NCI-H2029 (cell line): ENCODE measurements at regions not wholly inside any gene's neighbourhood (a gene's known extent, or its start where the extent isn't known, plus 50 kb on each side); places are given as distances from the start of the nearest gene placed in this dataset.

Experiments used
- DNase-seq: peaks from one replicate; lab custom pipeline; 2025; lab: John Stamatoyannopoulos, UW

DNA sequence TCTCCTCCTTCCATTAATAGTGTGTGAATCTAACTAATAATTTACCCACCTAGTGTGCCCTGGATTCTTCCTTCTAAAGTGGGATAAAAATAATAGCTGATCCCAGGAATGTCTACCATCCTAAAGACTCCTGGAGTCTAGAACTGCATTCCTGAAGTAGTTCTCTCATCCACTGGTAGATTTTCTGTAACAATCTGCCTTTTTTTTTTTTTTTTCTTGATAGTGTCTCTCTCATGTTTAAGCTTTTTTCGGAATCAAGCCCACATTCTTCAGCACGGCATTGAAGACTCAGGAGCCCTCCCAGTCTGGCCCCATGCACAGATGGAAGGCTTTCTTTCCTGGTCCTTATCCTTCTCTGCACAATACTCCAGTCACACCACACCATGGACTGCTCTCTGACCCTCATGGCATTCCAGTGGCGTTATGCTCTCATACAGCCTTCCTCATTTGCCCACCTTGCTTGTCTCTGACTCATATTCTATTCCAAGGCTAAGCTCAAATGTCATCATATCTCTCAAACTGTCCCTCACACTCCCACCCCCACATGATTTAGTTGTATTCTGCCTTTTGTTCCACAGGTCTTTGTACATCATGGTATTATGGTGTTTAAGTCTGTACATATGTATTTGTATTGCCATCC, 68.7 kb upstream of the FRY start:
- no peak for DNase-seq

DNA sequence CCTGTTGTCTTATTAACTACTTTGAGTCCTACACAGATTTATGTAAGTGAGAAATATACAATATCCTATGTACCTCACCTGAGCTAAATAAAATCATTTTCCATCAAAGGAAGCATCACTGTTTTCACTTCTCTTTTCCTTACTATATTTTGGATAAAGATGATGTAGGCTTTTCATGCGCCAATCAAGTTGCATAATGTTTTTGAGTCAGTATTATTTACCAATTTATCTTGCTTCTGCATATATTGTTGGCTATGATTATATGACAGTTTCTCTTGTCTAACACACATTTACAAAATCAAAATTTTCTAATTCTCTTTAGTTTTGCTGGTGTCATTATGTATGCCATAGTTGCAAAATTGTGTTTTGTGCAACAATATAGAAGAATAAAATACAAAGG, 67.9 kb upstream of the FRY start:
- DNase-seq, result no peak

DNA sequence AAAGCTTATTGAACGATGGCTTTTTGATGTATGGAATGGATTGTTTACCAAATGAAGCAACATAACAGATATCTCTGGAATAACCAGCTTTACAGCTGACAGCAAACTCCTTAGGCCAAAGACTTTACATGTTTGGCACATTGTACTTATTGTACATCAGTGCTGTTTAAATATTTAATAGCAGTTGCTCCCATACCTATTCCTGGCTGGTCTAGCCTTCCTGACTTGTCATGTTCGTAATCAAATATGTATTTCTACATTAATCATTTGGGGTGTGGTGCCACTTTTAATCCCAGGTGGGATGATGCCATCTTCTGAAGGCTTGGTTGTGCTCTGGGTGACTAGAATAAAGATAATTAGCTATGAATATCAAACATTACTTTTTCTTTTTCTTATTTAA, 67.4 kb upstream of the FRY start:
- no peak for DNase-seq

DNA sequence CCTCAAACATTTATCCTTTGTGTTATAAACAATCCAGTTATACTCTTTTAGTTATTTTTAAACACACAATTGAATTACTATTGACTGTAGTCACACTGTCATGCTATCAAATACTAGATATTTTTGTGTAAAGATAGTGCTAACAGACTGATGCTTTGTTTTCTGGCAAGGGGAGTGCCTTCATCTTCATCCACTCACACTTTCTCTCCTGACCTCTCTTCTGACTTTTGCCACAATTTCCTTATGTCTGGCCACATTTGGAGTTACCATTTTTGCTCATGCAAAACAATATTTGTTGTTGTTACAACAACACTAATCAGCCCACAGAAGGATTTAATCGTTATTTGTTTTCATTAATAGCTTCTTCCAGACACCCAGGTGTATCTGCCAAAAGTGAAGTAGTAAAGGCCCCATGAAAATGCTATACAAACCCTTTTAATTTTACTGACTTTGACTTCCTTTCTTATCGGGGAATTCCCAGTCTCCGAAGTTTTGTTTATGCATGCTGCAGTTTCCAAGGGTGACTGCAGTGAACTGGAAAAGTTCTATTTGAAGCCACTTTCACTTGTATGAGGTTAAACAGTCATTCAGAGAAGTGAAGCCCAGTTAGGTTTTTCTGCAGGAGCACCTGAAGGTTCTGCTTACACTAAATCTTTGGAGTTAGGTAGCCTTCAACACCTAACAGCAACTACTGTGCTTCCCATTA, 66.1 kb upstream of the FRY start:
- no peak for DNase-seq

DNA sequence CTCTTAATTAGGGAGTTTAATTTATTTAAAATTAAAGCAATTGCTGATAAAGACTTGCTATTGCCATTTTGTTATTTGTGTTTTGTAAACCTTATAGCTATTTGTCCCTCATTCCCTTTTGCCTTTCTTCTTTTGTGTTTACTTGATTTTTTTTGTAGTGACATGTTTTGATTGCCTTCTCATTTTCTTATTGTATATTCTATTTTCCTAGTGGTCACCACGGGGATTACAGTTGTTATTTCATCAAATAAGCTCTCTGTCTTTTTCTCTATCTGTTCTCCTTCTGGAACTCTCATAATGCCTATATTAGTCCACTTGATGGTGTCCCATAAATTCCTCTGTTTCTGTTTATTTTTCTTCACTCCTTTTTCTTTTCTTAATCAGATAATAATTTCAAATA, 64.4 kb upstream of the FRY start:
- DNase-seq, result no peak

DNA sequence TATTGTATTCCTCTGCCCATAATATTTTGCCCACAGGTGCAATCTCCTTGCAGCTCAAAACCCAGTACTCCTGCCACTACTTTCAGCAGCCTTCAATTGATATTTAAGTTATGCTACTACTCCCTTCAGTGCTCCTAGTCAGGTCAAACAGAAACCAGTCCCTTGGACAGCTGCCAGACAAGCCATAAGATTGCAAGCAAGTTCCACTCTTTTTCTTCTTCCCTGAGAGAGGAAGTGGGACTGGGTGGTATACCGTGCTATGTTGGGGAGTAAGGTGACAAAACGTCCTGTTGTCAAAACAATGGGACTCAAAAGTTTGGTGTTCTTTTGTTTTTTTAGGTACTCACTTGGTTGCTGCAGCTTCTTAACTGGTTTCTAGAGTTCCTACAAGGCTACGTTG, 63.1 kb upstream of the FRY start:
- DNase-seq, result no peak

DNA sequence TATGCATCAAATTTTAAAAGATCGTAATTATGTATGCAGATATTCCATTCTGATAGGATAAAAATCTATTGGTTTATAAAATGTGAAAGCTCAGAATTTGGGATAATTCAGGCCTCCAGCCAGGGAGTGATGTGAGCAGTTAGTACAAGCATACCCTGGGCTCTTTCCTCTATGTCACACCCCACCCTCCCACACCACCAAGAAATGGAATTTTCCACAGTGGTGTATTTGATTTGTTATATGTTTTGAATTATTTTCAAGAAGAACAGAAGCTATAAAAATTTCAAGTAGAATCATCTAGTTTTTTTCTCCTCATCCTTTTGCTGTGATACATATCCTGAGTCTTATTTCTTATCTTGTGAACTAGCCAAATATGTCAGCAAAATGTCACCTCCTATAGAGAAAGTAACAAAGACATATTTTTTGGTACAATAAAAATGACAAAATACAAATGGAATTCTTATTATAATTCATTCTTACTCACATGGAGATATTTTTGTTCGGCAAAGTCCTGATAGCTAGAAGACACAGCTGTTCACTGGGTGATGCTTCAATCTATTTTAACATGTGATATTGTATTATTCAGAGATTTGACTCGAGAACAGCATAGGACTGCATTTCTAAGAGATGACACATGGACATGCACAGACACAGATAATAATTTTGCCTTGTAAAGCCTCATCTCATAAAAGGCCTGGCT, 61.2 kb upstream of the FRY start:
- DNase-seq, result no peak

DNA sequence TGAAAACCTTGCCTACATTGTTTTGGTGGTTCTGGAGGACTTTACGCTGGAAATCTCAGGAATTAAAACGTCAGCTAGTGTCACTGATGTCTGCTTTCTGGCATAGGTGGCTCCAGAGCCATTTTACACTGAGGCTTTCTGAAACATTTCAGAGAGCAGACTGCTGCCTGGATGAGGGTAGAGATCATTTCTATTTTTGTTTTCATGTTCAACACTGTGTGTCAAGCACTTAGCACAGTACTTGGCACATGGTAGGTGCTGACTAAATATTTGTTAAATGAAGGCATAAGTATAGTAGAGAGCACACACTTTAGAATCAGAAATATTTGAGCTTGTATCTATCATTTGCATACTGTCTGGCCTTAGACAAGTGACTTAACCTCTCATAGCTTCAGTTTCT, 59.1 kb upstream of the FRY start:
- peak; percentile 11 for DNase-seq

DNA sequence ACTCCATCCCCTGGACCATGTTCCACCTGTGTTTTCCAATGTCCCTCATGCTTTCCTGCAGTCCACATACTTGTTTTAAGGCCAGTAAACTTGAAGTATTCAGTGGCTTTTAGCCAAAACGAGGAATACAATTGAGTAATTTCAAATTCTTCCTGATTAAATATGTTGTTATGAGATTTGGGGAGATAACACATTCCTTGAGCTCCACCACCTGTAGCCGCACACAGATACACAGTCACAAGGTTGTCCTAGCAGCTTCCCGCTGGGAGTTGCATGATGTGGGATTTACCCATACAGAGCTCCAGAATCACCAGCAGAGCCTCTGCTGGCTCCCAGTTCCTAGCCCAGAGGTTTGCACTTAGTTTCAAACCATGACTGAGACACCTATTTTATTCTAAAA, 53.6 kb upstream of the FRY start:
- DNase-seq, result no peak

DNA sequence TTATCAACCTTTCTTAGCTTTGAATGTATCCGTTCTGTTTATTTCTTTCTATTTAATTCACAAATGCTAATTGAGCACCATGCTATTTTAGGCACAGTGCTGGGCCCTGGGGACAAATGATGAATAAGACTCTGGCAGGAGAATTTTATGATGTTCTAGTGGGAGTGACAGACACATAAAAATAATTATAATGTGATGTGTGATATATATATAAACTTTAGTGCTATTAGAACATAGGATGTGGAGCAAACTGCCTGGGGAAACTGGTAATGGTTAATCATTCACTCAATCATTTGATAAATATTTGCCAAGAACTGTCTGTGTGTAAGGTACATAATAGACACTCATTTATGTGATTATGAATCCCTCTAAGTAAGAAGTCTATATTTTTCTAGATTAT, 50.7 kb upstream of the FRY start:
- no peak for DNase-seq
